Activated naive CD4-positive, alpha-beta T cell treated with anti-CD3 and anti-CD28 coated beads, Interleukin-2, amount 50 U/mL, for 72 hours (primary cell): ENCODE measurements at regions not wholly inside any gene's neighbourhood (a gene's known extent, or its start where the extent isn't known, plus 50 kb on each side); places are given as distances from the start of the nearest gene placed in this dataset.

Experiments used
- ATAC-seq, 2 donors: fragments of 150-1000 bp; cut with Tn5 transposase; 2 replicates each; pipeline ENCODE4 v1.10.0; 2021; ENCODE audit warnings: mild to moderate bottlenecking in 2 of 2, moderate library complexity in 2 of 2
- DNase-seq, 2 donors: peaks; one replicate each; pipeline ENCODE4 v3.0.0; 2021 to 2022; ENCODE audit warnings: low spot score in 2 of 2
- H3K27ac Mint-ChIP-seq, 2 donors: one replicate each; pipeline ENCODE4 v1.8.0; 2022; ENCODE audit warnings: mild to moderate bottlenecking in 2 of 2, mixed read lengths in 2 of 2
- H3K36me3 Mint-ChIP-seq, 2 donors: one replicate each; pipeline ENCODE4 v1.8.0; 2022; ENCODE audit warnings: mixed read lengths in 2 of 2
- H3K9me3 Mint-ChIP-seq, 2 donors: one replicate each; pipeline ENCODE4 v1.8.0; 2022; ENCODE audit warnings: mixed read lengths in 2 of 2

- DNase-seq (no peak), ATAC-seq (no peak)
- Mint-ChIP-seq H3K36me3 (peaks cover 11 to 30% of the 10 kb centered on the region in 2 donors), H3K9me3 (peaks cover 5 to 13% of the 10 kb centered on the region in 2 donors), H3K27ac (no peak overlapping the region)
Observed at GRCh38 chr2:12299431-12299830, 417.3 kb upstream of the TRIB2 start.

- H3K36me3 Mint-ChIP-seq: peaks cover 11 to 29% of the 10 kb centered on the region in 2 donors
- no peak overlapping the region for H3K27ac Mint-ChIP-seq
- DNase-seq: no peak
- peaks cover 5 to 13% of the 10 kb centered on the region in 2 donors for H3K9me3 Mint-ChIP-seq
- ATAC-seq: no peak
Observed at GRCh38 chr2:12300019-12300602, 416.6 kb upstream of the TRIB2 start.

GRCh38 chr2:12300927-12301326, 415.8 kb upstream of the TRIB2 start:
- DNase-seq: no peak
- H3K9me3 Mint-ChIP-seq: peaks cover 5 to 13% of the 10 kb centered on the region in 2 donors
- H3K36me3 Mint-ChIP-seq: peaks cover 11 to 21% of the 10 kb centered on the region in 2 donors
- H3K27ac Mint-ChIP-seq: no peak overlapping the region
- no peak for ATAC-seq

GRCh38 chr2:12302140-12302539, 414.6 kb upstream of the TRIB2 start:
- ATAC-seq (peak; percentile 43 to 44), DNase-seq (no peak)
- peaks cover under 1 to 14% of the 10 kb centered on the region in 2 donors for H3K9me3 Mint-ChIP-seq
- peaks cover 6 to 13% of the 10 kb centered on the region in 2 donors for H3K36me3 Mint-ChIP-seq
- no peak overlapping the region for H3K27ac Mint-ChIP-seq

- peaks cover 4 to 8% of the 10 kb centered on the region in 2 donors for H3K36me3 Mint-ChIP-seq
Observed at GRCh38 chr2:12302691-12303090, 414.0 kb upstream of the TRIB2 start.

DNA sequence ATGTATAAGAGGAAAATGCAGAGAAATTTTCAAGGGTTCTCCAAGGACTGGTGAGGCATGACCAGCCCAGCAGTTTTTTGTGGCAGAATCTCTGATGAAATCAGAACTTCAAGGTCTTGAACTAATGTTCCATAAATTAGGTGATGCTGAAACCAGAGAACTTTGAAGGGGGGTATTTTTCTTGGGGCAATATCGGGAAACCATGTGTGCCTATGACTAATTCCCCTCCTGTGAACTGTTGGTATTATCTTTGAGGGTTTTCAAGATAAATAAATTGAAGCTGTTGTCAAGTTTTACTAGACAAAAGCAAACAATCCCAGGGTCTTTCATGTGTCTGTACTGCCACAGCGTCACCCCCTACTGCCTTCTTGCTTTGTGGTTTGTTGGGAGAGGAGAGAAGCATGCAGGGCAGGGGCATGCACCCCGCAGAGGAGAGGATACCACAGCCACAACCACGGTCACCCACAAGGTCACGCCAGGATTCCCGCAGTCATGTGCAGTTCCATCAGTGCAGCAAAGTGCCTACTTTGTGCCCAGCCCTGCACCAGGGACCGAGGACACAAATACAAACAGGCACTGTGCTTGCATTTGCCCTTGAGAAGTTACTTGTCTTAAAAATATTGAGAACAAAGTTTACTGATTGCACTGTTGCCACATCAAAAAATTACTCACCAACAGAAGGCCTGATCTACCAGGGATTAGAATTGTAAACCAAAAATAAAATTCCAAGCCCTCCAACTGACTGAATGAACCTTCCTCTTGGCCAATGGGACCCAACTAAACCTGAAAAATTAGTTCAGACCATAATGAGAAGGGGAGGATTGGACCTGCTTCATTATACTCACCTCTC, 413.3 kb upstream of the TRIB2 start:
- ATAC-seq (peak; percentile 70 to 76), DNase-seq (no peak)
- peaks cover 0 to 14% of the 10 kb centered on the region in 2 donors for H3K9me3 Mint-ChIP-seq
- no peak overlapping the region for H3K27ac Mint-ChIP-seq
- H3K36me3 Mint-ChIP-seq: peaks cover 4 to 8% of the 10 kb centered on the region in 2 donors

More at GRCh38 chr2:12302691-12303090, 414.0 kb upstream of the TRIB2 start:
- Mint-ChIP-seq H3K9me3 (peaks cover 0 to 10% of the 10 kb centered on the region in 2 donors), H3K27ac (no peak overlapping the region)
- no peak for DNase-seq
- no peak for ATAC-seq

DNA sequence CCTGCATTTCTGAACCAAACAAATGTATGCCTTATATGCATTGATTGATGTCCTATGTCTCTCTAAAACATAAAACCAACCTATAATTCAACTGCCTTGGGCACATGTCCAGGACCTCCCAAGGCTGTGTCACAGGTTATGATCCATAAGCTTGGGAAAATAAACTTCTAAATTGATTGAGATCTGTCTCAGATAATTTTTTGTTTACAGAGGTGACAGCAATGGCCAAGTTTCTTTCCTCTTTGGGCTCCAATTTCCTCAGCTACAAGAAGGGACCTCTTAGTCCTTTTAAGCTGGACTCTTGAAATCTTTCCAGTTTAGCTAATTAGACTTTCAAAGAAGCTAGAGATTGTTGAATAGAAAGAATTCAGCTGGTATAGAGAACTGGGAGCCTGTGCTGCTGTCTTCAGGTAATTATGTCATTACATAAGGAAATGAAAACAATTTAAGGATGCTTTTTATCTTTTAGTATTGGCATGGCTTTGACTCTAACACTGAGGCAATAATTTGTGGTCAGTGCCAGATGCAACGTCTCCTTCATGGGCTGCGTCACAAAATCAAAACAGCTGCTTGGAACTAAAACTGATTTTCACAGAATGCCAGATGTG, 412.1 kb upstream of the TRIB2 start:
- ATAC-seq (no peak), DNase-seq (no peak)
- H3K36me3 Mint-ChIP-seq: peaks cover 4 to 8% of the 10 kb centered on the region in 2 donors
- peaks cover 0 to 14% of the 10 kb centered on the region in 2 donors for H3K9me3 Mint-ChIP-seq
- H3K27ac Mint-ChIP-seq: no peak overlapping the region

DNA sequence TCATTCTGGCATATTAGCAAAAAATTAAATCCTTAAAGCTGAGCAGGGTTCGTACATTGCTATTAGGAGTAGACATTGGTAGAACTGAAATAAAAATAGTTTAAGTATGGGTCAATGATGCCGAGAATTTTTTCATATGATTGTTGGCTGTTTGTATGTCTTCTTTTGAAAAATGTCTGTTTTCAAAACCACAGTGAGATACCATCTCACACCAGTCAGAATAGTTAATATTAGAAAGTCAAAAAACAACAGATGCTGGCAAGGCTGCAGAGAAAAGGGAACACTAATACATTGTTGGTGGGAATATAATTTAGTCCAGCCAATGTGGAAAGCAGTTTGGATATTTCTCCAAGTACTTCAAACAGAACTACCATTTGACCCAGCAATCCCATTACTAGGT, 410.8 kb upstream of the TRIB2 start:
- Mint-ChIP-seq H3K27ac (no peak overlapping the region), H3K36me3 (peaks cover 3 to 8% of the 10 kb centered on the region in 2 donors), H3K9me3 (peaks cover 0 to 18% of the 10 kb centered on the region in 2 donors)
- DNase-seq (no peak), ATAC-seq (no peak)

- DNase-seq (no peak), ATAC-seq (no peak)
- H3K36me3 Mint-ChIP-seq: peaks cover 0 to 11% of the 10 kb centered on the region in 2 donors
- no peak overlapping the region for H3K27ac Mint-ChIP-seq
- H3K9me3 Mint-ChIP-seq: peaks cover 0 to 12% of the 10 kb centered on the region in 2 donors
Observed at GRCh38 chr2:12310399-12310798, 406.3 kb upstream of the TRIB2 start.

GRCh38 chr2:12313445-12314126, 403.1 kb upstream of the TRIB2 start:
- Mint-ChIP-seq H3K36me3 (peaks cover 0 to 11% of the 10 kb centered on the region in 2 donors), H3K27ac (no peak overlapping the region), H3K9me3 (peaks cover 0 to 4% of the 10 kb centered on the region in 2 donors)
- DNase-seq (no peak), ATAC-seq (no peak)

- no peak for DNase-seq
- H3K9me3 Mint-ChIP-seq: peaks cover 0 to 4% of the 10 kb centered on the region in 2 donors
- H3K27ac Mint-ChIP-seq: no peak overlapping the region
- no peak for ATAC-seq
- peaks cover 0 to 11% of the 10 kb centered on the region in 2 donors for H3K36me3 Mint-ChIP-seq
Observed at GRCh38 chr2:12314127-12314760, 402.5 kb upstream of the TRIB2 start.

DNA sequence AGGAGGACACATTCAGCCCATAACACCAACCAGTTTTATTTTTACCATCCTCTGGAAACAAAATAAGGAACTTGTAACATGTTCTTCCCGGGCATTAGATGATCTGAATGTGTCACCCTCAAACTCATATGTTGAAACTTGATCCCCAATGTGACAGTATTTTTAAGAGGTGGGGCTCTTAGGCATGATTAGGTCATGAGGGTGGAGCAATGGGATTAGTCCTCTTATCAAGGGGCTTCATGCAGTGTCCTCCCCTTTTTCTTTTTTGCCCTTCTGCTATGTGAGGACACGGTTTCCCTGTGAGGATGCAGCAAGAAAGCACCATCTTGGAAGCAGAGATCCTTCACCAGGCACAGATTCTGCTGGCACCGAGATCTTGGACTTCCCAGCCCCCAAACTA, 401.5 kb upstream of the TRIB2 start:
- H3K36me3 Mint-ChIP-seq: peaks cover 0 to 11% of the 10 kb centered on the region in 2 donors
- ATAC-seq (no peak), DNase-seq (no peak)
- H3K27ac Mint-ChIP-seq: no peak overlapping the region
- H3K9me3 Mint-ChIP-seq: peaks cover 0 to 3% of the 10 kb centered on the region in 2 donors

DNA sequence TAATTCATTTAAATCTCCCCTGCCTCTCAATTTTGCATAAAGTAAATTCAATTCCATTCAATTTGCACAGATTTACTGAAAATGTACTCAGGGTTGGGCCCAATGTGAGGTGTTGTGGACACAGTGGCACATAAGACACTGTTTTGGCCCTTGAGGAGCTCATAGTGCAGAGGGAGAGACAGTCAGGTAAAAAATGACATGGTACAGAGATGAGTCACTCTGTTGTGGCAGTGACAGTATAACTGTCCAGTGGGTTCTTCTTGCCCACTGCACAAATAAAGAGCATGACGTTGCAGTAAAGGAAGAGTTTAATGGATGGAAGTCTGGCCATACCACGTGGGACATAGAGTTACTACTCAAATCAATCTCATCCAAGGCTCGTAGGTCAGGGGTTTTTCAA, 400.3 kb upstream of the TRIB2 start:
- DNase-seq: no peak
- no peaks in the 10 kb centered on the region for H3K9me3 Mint-ChIP-seq
- ATAC-seq: peak in 1 of 2 donors; percentile 37
- H3K27ac Mint-ChIP-seq: no peak overlapping the region
- peaks cover 0 to 11% of the 10 kb centered on the region in 2 donors for H3K36me3 Mint-ChIP-seq

DNA sequence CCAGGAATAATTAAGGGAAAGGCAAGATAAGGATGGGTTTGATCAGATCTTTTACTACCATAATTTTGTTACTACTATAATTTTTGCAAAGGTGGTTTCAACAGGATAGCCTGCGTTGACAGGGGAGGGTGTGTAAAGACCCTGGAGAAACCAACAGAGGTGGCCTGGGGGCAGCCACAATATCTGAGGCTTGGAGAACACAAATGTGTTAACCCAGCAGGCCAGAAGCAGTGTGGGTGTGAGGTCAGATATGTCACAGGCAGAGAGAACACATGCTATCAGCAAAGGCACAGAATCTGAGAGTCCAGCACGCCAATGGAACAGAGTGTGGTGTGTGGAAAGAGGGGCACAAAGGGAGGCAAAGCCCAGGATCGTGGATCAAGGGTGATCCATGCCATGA, 399.4 kb upstream of the TRIB2 start:
- DNase-seq (no peak), ATAC-seq (no peak)
- Mint-ChIP-seq H3K9me3 (no peaks in the 10 kb centered on the region), H3K27ac (peak overlapping the region in 1 of 2 donors; percentile 24), H3K36me3 (peaks cover 0 to 9% of the 10 kb centered on the region in 2 donors)

DNA sequence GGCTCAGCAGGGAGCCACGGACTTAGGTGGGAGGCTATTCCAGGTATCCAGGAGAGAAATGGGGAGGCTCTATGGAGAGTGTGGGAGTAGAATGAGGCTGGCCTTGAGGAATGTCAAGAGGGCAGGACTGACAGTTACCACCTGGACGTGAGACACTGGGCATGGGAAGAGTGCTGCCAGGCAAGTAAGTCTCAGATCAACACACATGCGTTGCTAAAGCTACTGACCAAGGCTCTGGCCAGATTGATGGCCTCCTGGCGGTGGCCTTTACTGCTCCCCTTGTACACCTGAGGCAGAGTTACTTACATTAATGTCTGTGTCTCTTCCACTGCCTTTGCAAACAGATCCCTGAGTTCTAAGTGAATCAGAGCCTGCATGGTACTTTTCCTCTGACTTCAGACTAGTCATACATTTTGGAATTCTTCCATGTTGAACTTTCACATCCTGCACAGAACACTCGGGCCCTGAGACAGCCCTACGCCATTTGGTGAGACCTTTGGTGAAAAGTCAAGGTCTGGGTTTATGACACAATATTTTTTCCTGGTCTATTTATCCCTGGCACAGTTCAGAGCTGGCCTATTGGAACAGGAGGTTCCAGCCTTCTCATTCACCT, 398.8 kb upstream of the TRIB2 start:
- no peaks in the 10 kb centered on the region for H3K9me3 Mint-ChIP-seq
- ATAC-seq: no peak
- peak overlapping the region in 1 of 2 donors; percentile 24 for H3K27ac Mint-ChIP-seq
- H3K36me3 Mint-ChIP-seq: peaks cover 0 to 3% of the 10 kb centered on the region in 2 donors
- no peak for DNase-seq
